Skeletal muscle satellite cell (primary cell): ENCODE measurements at regions not wholly inside any gene's neighbourhood (a gene's known extent, or its start where the extent isn't known, plus 50 kb on each side); places are given as distances from the start of the nearest gene placed in this dataset.

Experiments
- H3K27me3 ChIP-seq: 2 replicates; pipeline ENCODE4 v1.7.0; 2013; ENCODE audit warnings: low read length; ENCODE audit not compliant: control insufficient read depth, insufficient read depth
- H3K36me3 ChIP-seq: 2 replicates; pipeline ENCODE4 v1.7.0; 2013; ENCODE audit warnings: mild to moderate bottlenecking, control low read depth, low read length; ENCODE audit not compliant: insufficient read depth
- H3K4me1 ChIP-seq: 2 replicates; pipeline ENCODE4 v1.7.0; 2013; ENCODE audit warnings: low read length; ENCODE audit not compliant: control insufficient read depth, insufficient read depth
- H3K4me2 ChIP-seq: 2 replicates; pipeline ENCODE4 v1.7.0; 2013; ENCODE audit warnings: mild to moderate bottlenecking, low read length
- H3K4me3 ChIP-seq: 2 replicates; pipeline ENCODE4 v1.7.0; 2013; ENCODE audit warnings: low read length
- H3K9ac ChIP-seq: 2 replicates; pipeline ENCODE4 v1.7.0; 2013; ENCODE audit warnings: mild to moderate bottlenecking, low read depth, low read length, moderate library complexity
- H3K9me3 ChIP-seq: replicated peaks from 2 replicates; pipeline ENCODE4 v1.7.0; 2013; ENCODE audit warnings: mild to moderate bottlenecking, control low read depth, low read length

DNA sequence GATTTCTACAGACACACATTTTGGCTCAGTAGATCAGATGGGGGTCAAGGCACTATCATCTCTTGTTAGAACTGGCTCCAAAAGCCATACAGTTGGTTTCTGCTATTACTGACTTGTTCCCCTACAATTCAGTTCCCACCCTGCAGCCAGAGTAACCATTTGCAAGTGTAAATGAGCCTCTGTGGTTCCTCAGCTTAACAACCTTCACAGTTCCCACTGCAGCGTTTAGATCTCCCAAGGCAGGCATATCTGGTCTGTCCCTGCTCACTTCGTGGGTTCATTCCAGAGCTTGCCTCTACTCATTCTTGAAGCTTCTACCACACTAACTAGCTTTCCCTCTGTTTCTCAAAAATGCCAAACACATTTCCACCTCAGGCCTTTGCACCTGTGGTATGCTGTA is 186.1 kb downstream of the CBLN1 start:
- Histone ChIP-seq H3K4me1 (no peaks in the 10 kb centered on the region), H3K36me3 (no peaks in the 10 kb centered on the region), H3K27me3 (no peaks in the 10 kb centered on the region), H3K9me3 (peaks cover 3% of the 10 kb centered on the region), H3K9ac (no peak overlapping the region), H3K4me3 (no peak overlapping the region), H3K4me2 (no peak overlapping the region)

- Histone ChIP-seq H3K4me3 (no peak overlapping the region), H3K9me3 (peaks cover 3% of the 10 kb centered on the region), H3K4me1 (no peaks in the 10 kb centered on the region), H3K4me2 (no peak overlapping the region), H3K9ac (no peak overlapping the region), H3K27me3 (no peaks in the 10 kb centered on the region), H3K36me3 (no peaks in the 10 kb centered on the region)
These were observed 187.2 kb downstream of the CBLN1 start for GRCh38 chr16:49094471-49094870.

DNA sequence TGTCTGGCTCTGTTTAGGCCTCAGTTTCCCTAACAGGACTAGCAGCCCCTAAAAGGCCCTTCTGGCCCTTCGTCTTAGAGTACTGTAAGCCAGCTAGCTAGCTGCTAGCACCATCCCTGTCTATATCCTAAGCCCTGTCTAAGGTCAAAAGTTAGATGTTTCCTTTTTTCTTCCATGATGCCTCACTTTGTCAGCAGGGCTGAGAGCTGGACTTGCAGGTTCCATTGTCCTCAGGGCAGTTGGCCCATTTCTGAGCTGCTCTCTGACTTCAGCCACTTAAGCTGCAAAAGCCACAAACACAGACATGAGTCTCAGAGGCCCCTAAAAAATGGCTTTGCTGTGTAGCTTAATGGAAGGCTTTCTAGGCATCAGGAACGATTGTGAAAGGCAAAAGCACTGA is 187.7 kb downstream of the CBLN1 start:
- Histone ChIP-seq H3K4me3 (no peak overlapping the region), H3K36me3 (no peaks in the 10 kb centered on the region), H3K9ac (no peak overlapping the region)

DNA sequence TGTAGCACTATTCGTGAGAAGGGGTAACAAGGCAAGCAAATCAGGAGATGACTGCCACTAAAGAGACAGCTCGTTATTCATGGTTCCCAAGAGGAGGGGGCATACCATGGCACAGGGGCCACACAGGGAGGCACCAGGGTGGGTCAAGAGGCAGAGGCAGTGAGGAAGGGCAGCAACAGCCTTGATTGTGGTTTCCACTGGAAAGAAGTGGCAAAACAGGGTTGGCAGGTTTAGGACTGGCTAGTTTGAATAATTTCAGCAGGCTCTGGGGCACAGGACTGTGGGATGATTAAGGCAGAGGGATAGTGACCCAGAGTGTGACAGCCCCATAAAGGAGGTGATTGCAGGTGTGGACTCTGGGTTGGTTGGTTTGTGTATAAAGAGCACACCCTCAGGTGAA is 188.9 kb downstream of the CBLN1 start:
- Histone ChIP-seq H3K4me2 (no peak overlapping the region), H3K27me3 (no peaks in the 10 kb centered on the region), H3K4me3 (no peak overlapping the region), H3K9ac (no peak overlapping the region), H3K9me3 (peaks cover 3% of the 10 kb centered on the region), H3K36me3 (no peaks in the 10 kb centered on the region), H3K4me1 (no peaks in the 10 kb centered on the region)

More for the DNA sequence above, 187.7 kb downstream of the CBLN1 start:
- H3K4me1 ChIP-seq: no peaks in the 10 kb centered on the region
- no peak overlapping the region for H3K4me2 ChIP-seq
- H3K9me3 ChIP-seq: peaks cover 3% of the 10 kb centered on the region
- H3K27me3 ChIP-seq: no peaks in the 10 kb centered on the region

DNA sequence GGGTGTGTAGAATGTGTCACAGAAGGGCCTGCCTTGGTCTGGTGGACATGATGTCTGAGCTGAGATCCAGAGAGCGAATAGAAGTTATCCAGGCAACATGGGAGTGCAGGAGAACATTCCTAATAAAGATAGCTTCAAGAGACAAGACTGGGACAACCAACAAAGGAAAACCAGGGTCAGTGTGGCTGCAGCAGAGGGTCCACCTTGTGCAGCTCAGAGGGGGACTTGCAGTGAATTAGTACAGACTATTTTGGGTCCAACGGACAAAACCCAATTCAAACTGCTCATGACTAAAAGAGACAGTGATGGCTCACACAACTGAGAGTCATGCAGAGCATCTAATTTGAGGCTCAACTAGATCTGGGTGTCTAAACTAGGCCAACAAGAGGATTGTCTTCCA is 192.1 kb downstream of the CBLN1 start:
- no peak overlapping the region for H3K4me3 ChIP-seq
- H3K9ac ChIP-seq: no peak overlapping the region
- no peaks in the 10 kb centered on the region for H3K9me3 ChIP-seq
- no peaks in the 10 kb centered on the region for H3K27me3 ChIP-seq
- no peaks in the 10 kb centered on the region for H3K36me3 ChIP-seq
- H3K4me2 ChIP-seq: no peak overlapping the region
- no peaks in the 10 kb centered on the region for H3K4me1 ChIP-seq

DNA sequence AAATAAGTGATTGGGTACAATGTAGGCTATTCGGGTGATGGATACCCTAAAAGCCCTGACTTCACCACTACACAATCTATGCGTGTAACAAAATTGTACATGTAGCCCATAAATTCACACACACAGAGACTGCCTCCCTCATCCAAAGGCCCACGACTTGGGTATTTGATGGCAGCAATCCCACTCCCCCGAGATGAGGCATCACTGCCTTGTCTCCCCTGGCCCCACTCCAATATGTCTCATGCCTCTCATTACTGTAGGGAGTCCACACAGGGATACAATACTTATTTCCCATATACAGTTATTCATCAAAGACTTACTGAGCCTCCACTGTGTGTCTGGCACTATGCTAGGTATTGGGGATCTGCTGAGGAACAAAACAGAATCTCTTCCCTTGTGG is 192.6 kb downstream of the CBLN1 start:
- Histone ChIP-seq H3K4me1 (no peaks in the 10 kb centered on the region), H3K9ac (no peak overlapping the region), H3K4me2 (no peak overlapping the region), H3K9me3 (no peaks in the 10 kb centered on the region), H3K36me3 (no peaks in the 10 kb centered on the region), H3K4me3 (no peak overlapping the region), H3K27me3 (no peaks in the 10 kb centered on the region)

GRCh38 chr16:49085686-49086085 is 196.0 kb downstream of the CBLN1 start:
- H3K9ac ChIP-seq: no peak overlapping the region
- no peaks in the 10 kb centered on the region for H3K4me1 ChIP-seq
- H3K27me3 ChIP-seq: no peaks in the 10 kb centered on the region
- no peaks in the 10 kb centered on the region for H3K36me3 ChIP-seq
- no peaks in the 10 kb centered on the region for H3K9me3 ChIP-seq
- H3K4me2 ChIP-seq: no peak overlapping the region
- H3K4me3 ChIP-seq: no peak overlapping the region

DNA sequence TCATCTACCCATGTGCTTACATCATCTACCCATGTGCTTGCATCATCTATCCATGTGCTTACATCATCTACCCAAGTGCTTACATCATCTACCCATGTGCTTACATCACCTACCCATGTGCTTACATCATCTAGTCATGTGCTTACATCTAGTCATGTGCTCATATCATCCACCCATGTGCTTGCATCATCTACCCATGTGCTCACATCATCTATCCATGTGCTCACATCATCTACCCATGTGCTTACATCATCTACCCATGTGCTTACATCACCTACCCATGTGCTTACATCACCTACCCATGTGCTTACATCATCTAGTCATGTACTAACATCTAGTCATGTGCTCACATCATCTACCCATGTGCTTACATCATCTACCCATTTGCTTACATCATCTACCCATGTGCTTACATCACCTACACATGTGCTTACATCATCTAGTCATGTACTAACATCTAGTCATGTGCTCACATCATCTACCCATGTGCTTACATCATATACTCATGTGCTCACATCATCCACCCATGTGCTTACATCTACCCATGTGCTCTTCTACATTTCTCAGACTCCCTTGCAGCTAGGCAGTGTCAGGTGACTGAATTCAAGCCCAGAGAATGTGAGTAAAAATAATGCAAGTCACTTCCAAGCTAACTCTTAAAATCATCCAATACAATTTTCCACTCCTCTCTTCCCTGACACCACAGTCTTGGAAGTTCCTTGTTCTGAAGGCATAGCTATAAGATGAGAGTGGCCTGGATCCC is 196.8 kb downstream of the CBLN1 start:
- Histone ChIP-seq H3K36me3 (no peaks in the 10 kb centered on the region), H3K9ac (no peak overlapping the region), H3K9me3 (peaks cover 2% of the 10 kb centered on the region), H3K4me2 (no peak overlapping the region), H3K4me1 (no peaks in the 10 kb centered on the region), H3K27me3 (no peaks in the 10 kb centered on the region), H3K4me3 (no peak overlapping the region)

DNA sequence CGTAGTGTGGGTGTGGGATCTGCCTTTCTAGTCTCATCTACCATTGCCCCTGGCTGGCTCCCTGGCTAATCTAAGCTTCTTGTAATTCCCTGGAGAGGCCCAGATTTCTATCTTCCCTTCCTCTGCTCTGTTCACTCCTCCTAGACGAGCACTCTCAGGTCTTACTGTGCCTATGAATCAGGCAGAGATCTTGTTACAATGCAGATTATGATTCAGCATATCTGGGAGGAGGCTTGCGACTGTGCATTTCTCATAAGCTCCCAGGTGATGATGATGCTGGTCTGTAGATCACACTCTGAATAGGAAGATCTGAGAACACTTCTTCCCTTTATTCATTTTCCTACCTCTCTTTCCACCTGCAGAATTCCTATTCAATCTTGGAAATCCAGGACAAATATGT is 200.1 kb downstream of the CBLN1 start:
- Histone ChIP-seq H3K9me3 (peaks cover 8% of the 10 kb centered on the region), H3K27me3 (no peaks in the 10 kb centered on the region), H3K9ac (no peak overlapping the region), H3K4me1 (no peaks in the 10 kb centered on the region), H3K4me3 (no peak overlapping the region), H3K36me3 (no peaks in the 10 kb centered on the region), H3K4me2 (no peak overlapping the region)

DNA sequence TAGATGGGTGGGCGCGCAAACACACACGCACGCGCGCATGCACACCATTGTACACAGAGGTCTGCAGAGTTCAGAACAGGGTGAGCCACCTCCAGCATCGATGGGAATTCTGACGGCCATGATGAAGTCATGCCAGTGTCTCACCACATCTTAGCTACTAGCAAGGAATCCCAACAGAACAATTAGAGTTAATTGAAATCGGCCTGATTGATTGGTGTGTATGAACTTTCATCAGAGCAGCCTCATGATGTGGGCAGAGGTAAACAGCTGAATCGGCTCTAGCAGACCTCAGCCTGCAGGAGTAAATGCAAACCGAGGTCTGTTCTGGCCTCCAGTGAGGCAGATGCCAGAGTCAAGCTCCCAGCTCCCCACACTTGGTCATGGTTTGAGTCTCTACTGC is 200.6 kb downstream of the CBLN1 start:
- Histone ChIP-seq H3K9me3 (peaks cover 10% of the 10 kb centered on the region), H3K4me1 (no peaks in the 10 kb centered on the region), H3K36me3 (no peaks in the 10 kb centered on the region), H3K9ac (no peak overlapping the region), H3K4me2 (no peak overlapping the region), H3K27me3 (no peaks in the 10 kb centered on the region), H3K4me3 (no peak overlapping the region)

- no peak overlapping the region for H3K9ac ChIP-seq
- H3K27me3 ChIP-seq: no peaks in the 10 kb centered on the region
These were observed 203.1 kb downstream of the CBLN1 start for GRCh38 chr16:49078571-49078970.

GRCh38 chr16:49078104-49078503 is 203.5 kb downstream of the CBLN1 start:
- Histone ChIP-seq H3K4me2 (no peak overlapping the region), H3K9me3 (peaks cover 13% of the 10 kb centered on the region), H3K27me3 (no peaks in the 10 kb centered on the region), H3K9ac (no peak overlapping the region), H3K4me1 (no peaks in the 10 kb centered on the region), H3K4me3 (no peak overlapping the region), H3K36me3 (no peaks in the 10 kb centered on the region)

More at GRCh38 chr16:49078571-49078970, 203.1 kb downstream of the CBLN1 start:
- no peaks in the 10 kb centered on the region for H3K36me3 ChIP-seq
- no peak overlapping the region for H3K4me3 ChIP-seq
- no peak overlapping the region for H3K4me2 ChIP-seq
- H3K9me3 ChIP-seq: peaks cover 13% of the 10 kb centered on the region
- no peaks in the 10 kb centered on the region for H3K4me1 ChIP-seq
